ENCODE measurements at regions not wholly inside any gene's neighbourhood (a gene's known extent, or its start where the extent isn't known, plus 50 kb on each side); places are given as distances from the start of the nearest gene placed in this dataset.

GRCh38 chr6:169047345-169047744 lies 206.3 kb downstream of the THBS2 start:
- no peak for DNase-seq (ENCODE audit: low spot score)

- DNase-seq (ENCODE audit: low spot score), result no peak
These were observed 207.0 kb downstream of the THBS2 start for GRCh38 chr6:169046483-169047192.

- DNase-seq (ENCODE audit: low spot score), result no peak
These were observed 207.6 kb downstream of the THBS2 start for GRCh38 chr6:169046021-169046420.

- DNase-seq (ENCODE audit: low spot score), result peak; percentile 90
These were observed 208.2 kb downstream of the THBS2 start for GRCh38 chr6:169045486-169045885.

- no peak for DNase-seq (ENCODE audit: low spot score)
These were observed 209.0 kb downstream of the THBS2 start for GRCh38 chr6:169044381-169045230.

GRCh38 chr6:169042061-169042460 lies 211.6 kb downstream of the THBS2 start:
- DNase-seq (ENCODE audit: low spot score), result no peak

- DNase-seq (ENCODE audit: low spot score), result no peak
These were observed 212.6 kb downstream of the THBS2 start for GRCh38 chr6:169041078-169041477.

- no peak for DNase-seq (ENCODE audit: low spot score)
These were observed 215.0 kb downstream of the THBS2 start for GRCh38 chr6:169038691-169039090.

GRCh38 chr6:169035385-169036240 lies 218.0 kb downstream of the THBS2 start:
- DNase-seq (ENCODE audit: low spot score), result no peak

- no peak for DNase-seq (ENCODE audit: low spot score)
These were observed 219.0 kb downstream of the THBS2 start for GRCh38 chr6:169034516-169035167.

- no peak for DNase-seq (ENCODE audit: low spot score)
These were observed 223.8 kb downstream of the THBS2 start for GRCh38 chr6:169029861-169030260.

- no peak for DNase-seq (ENCODE audit: low spot score)
These were observed 225.3 kb downstream of the THBS2 start for GRCh38 chr6:169028343-169028742.

- DNase-seq (ENCODE audit: low spot score), result no peak
These were observed 227.5 kb downstream of the THBS2 start for GRCh38 chr6:169026175-169026574.

- no peak for DNase-seq (ENCODE audit: low spot score)
These were observed 229.5 kb downstream of the THBS2 start for GRCh38 chr6:169024047-169024660.

- DNase-seq (ENCODE audit: low spot score), result no peak
These were observed 230.3 kb downstream of the THBS2 start for GRCh38 chr6:169023161-169023874.

- DNase-seq (ENCODE audit: low spot score), result no peak
These were observed 231.6 kb downstream of the THBS2 start for GRCh38 chr6:169022079-169022478.

- DNase-seq (ENCODE audit: low spot score), result no peak
These were observed 232.8 kb downstream of the THBS2 start for GRCh38 chr6:169020821-169021220.

GRCh38 chr6:169019727-169020491 lies 233.7 kb downstream of the THBS2 start:
- DNase-seq (ENCODE audit: low spot score), result no peak

- no peak for DNase-seq (ENCODE audit: low spot score)
These were observed 234.5 kb downstream of the THBS2 start for GRCh38 chr6:169019111-169019510.

- no peak for DNase-seq (ENCODE audit: low spot score)
These were observed 236.9 kb downstream of the THBS2 start for GRCh38 chr6:169016758-169017157.
